ENCODE measurements at regions not wholly inside any gene's neighbourhood (a gene's known extent, or its start where the extent isn't known, plus 50 kb on each side); places are given as distances from the start of the nearest gene placed in this dataset.

DNA sequence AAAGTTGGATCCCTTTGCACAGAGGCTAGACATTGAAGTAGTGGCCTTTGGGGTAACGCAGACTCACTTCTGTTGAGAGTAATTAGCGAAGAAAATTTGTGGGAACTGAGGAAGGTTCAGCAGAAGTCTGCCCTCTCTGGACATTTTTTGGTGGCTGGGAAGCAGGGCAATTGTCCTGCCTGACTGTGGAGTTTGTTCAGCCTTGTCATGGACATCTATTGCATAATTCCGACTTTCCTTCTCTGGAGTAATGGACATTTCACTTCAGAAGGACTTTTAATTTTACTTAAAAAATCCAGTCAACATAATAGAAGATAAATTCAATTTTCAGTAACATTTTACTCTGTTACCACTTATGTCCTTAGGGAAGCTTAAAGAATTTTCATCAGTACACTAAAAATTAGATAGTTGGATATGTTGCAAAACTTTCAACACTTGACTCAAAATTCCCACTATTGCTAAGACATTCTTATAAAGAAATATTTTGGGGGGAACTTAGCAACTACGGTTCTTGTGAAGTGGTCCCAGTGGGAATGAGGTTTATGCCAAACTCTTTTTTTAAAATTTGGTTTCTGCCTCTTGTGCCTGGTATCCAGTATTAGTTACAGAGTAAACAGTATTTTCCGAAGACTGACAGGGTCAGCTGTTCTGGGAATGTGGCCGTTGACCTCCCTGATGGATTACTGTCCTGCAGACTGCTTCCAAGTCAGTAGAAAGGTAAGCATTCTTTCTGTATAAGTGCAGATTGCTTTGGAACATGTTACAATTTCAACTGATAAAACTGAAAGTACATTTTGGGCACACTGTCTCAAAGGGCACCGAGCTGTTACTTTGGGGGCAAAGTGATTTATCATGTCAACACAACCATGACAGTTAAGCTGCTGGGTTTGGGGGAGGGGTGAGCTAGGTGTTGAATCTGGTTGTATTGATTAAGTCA lies 100.6 kb upstream of the MLIP start:
- H3K4me3 ChIP-seq = no peak overlapping the region
- no peak overlapping the region for H3K27ac ChIP-seq
- H3K9me3 ChIP-seq = no peaks in the 10 kb centered on the region
- H3K27me3 ChIP-seq = no peaks in the 10 kb centered on the region
- no peak for DNase-seq
- 54 to 63% methylated on average over 7 of the region's 7 CpGs for WGBS, 2 donors
- H3K4me1 ChIP-seq = no peaks in the 10 kb centered on the region
- intact Hi-C loops (cut with DNase I) = no loop called here
- no peaks in the 10 kb centered on the region for H3K36me3 ChIP-seq
- no peak for TF ChIP-seq POLR2AphosphoS5 (IDR thresholded peaks at IDR 0.05)
- no peak for TF ChIP-seq POLR2A (IDR thresholded peaks at IDR 0.05)
- no peak for TF ChIP-seq EP300 (IDR thresholded peaks at IDR 0.05)
- TF ChIP-seq, protein P1, sequence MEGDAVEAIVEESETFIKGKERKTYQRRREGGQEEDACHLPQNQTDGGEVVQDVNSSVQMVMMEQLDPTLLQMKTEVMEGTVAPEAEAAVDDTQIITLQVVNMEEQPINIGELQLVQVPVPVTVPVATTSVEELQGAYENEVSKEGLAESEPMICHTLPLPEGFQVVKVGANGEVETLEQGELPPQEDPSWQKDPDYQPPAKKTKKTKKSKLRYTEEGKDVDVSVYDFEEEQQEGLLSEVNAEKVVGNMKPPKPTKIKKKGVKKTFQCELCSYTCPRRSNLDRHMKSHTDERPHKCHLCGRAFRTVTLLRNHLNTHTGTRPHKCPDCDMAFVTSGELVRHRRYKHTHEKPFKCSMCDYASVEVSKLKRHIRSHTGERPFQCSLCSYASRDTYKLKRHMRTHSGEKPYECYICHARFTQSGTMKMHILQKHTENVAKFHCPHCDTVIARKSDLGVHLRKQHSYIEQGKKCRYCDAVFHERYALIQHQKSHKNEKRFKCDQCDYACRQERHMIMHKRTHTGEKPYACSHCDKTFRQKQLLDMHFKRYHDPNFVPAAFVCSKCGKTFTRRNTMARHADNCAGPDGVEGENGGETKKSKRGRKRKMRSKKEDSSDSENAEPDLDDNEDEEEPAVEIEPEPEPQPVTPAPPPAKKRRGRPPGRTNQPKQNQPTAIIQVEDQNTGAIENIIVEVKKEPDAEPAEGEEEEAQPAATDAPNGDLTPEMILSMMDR (IDR thresholded peaks at IDR 0.05) = no peak

- Histone ChIP-seq H3K4me1 (no peaks in the 10 kb centered on the region), H3K9me3 (no peaks in the 10 kb centered on the region), H3K27ac (no peak overlapping the region), H3K27me3 (no peaks in the 10 kb centered on the region), H3K36me3 (no peaks in the 10 kb centered on the region), H3K4me3 (no peak overlapping the region)
- DNase-seq = no peak
- TF ChIP-seq POLR2AphosphoS5 (IDR thresholded peaks at IDR 0.05) (no peak), EP300 (IDR thresholded peaks at IDR 0.05) (no peak), POLR2A (IDR thresholded peaks at IDR 0.05) (no peak)
- TF ChIP-seq, protein P1 (IDR thresholded peaks at IDR 0.05) = no peak
- intact Hi-C loops (cut with DNase I) = no loop called here
- 48 to 70% methylated on average over 5 of the region's 5 CpGs for WGBS, 2 donors
These were observed 100.0 kb upstream of the MLIP start for GRCh38 chr6:54011277-54011648.

DNA sequence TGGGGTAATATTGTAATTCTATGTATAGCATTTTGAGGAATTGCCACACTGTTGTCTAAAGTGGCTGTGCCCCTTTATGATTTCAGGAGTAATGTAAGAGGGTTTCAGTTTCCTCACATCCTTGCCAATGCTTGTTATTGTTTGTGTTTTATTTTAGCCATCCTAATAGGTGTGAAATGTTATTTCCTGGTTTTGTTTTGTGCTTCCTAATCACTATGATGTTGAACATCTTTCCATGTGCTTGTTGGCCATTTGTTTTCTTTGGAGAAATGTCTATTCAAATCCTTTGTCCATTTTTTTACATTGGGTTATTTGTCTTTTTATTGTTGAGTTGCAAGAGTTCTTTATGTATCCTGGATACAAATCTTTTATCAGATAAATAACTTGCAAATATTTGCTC lies 97.3 kb upstream of the MLIP start:
- TF ChIP-seq POLR2A (IDR thresholded peaks at IDR 0.05) (no peak), EP300 (IDR thresholded peaks at IDR 0.05) (no peak), POLR2AphosphoS5 (IDR thresholded peaks at IDR 0.05) (no peak)
- TF ChIP-seq, protein P1 (IDR thresholded peaks at IDR 0.05) = no peak
- Histone ChIP-seq H3K36me3 (no peaks in the 10 kb centered on the region), H3K27ac (no peak overlapping the region), H3K4me3 (no peak overlapping the region), H3K27me3 (no peaks in the 10 kb centered on the region), H3K9me3 (no peaks in the 10 kb centered on the region), H3K4me1 (no peaks in the 10 kb centered on the region)
- DNase-seq = no peak
- intact Hi-C loops (cut with DNase I) = no loop called here

GRCh38 chr6:54014440-54014839 lies 96.8 kb upstream of the MLIP start:
- Histone ChIP-seq H3K9me3 (no peaks in the 10 kb centered on the region), H3K4me3 (no peak overlapping the region), H3K27me3 (no peaks in the 10 kb centered on the region), H3K27ac (no peak overlapping the region), H3K4me1 (no peaks in the 10 kb centered on the region), H3K36me3 (no peaks in the 10 kb centered on the region)
- DNase-seq = no peak
- WGBS, 2 donors = 95% methylated on average over 8 of the region's 8 CpGs
- intact Hi-C loops (cut with DNase I) = no loop called here
- TF ChIP-seq POLR2AphosphoS5 (IDR thresholded peaks at IDR 0.05) (no peak), EP300 (IDR thresholded peaks at IDR 0.05) (no peak), POLR2A (IDR thresholded peaks at IDR 0.05) (no peak)

DNA sequence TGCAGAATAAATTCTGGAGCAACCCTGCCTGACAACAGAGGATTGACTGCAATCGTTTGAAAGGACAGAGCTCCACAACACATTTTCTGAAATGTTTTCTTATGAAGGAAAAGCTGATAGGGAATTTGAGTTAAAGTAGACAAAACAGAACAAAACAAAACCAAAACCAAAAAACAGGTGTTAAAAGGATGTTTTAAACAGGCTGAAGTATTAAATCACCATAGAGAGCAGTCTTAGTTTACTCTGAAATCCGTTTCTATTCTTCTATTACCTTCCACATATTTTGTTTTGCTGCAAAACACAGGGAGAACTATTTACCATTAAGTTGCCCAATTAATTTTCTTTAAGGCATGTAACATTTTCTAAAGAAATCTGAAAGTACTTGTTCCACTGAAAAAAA lies 93.4 kb upstream of the MLIP start:
- DNase-seq = no peak
- H3K4me1 ChIP-seq = no peaks in the 10 kb centered on the region
- TF ChIP-seq EP300 (IDR thresholded peaks at IDR 0.05) (no peak), POLR2A (IDR thresholded peaks at IDR 0.05) (no peak), POLR2AphosphoS5 (IDR thresholded peaks at IDR 0.05) (no peak)
- TF ChIP-seq, protein P1 (IDR thresholded peaks at IDR 0.05) = no peak

More for the DNA sequence above, 93.4 kb upstream of the MLIP start:
- no peaks in the 10 kb centered on the region for H3K9me3 ChIP-seq
- intact Hi-C loops (cut with DNase I) = no loop called here
- 56 to 79% methylated on average over 2 of the region's 2 CpGs for WGBS, 2 donors
- no peak overlapping the region for H3K4me3 ChIP-seq
- H3K27me3 ChIP-seq = no peaks in the 10 kb centered on the region
- no peak overlapping the region for H3K27ac ChIP-seq
- H3K36me3 ChIP-seq = no peaks in the 10 kb centered on the region
